ENCODE measurements at regions not wholly inside any gene's neighbourhood (a gene's known extent, or its start where the extent isn't known, plus 50 kb on each side); places are given as distances from the start of the nearest gene placed in this dataset.

GRCh38 chr2:223386984-223387383 is 215.2 kb downstream of the SCG2 start (continued):
- TF ChIP-seq, protein P1, sequence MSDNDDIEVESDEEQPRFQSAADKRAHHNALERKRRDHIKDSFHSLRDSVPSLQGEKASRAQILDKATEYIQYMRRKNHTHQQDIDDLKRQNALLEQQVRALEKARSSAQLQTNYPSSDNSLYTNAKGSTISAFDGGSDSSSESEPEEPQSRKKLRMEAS (IDR thresholded peaks at IDR 0.05; ENCODE audit: low read depth): no peak

- Histone ChIP-seq H3K4me2 (no peak overlapping the region), H3K9me2 (no peaks in the 10 kb centered on the region), H3K27ac (ENCODE audit: low read depth in 2 of 2, low read length in 1 of 2) (no peak overlapping the region), H3K79me2 (ENCODE audit: insufficient read depth) (no peaks in the 10 kb centered on the region), H3K36me3 (replicated peaks in 1 of 2; ENCODE audit: control insufficient read depth in 1 of 2, insufficient read depth in 2 of 2, low read length in 1 of 2) (peaks cover 0 to under 1% of the 10 kb centered on the region in 2 experiments), H4K20me1 (ENCODE audit: insufficient read depth) (no peaks in the 10 kb centered on the region), H3K4me1 (ENCODE audit: control insufficient read depth in 1 of 2, insufficient read depth in 2 of 2, low read depth in 1 of 2, low read length in 1 of 2) (no peaks in the 10 kb centered on the region), H3K9me3 (0 out of 2 replicates have a peak, but pooled peaks cover 1% of the 10 kb centered on the region), H3K4me3 (ENCODE audit: low read depth in 2 of 2, low read length in 1 of 2) (no peak overlapping the region), H3K27me3 (ENCODE audit: insufficient read depth) (no peaks in the 10 kb centered on the region), H2AFZ (ENCODE audit: low read depth) (no peak overlapping the region), H3K9ac (no peak overlapping the region), H3F3A (replicated peaks; ENCODE audit: insufficient read depth) (no peaks in the 10 kb centered on the region)
- no peak for TF ChIP-seq RCOR1 (IDR thresholded peaks at IDR 0.05; ENCODE audit: low read length)
- TF ChIP-seq FOSL2 (IDR thresholded peaks at IDR 0.05; ENCODE audit: borderline replicate concordance, low read depth): no peak
- TF ChIP-seq SMC3 (IDR thresholded peaks at IDR 0.05; ENCODE audit: low read depth, low read length): no peak
- TF ChIP-seq, protein P2, sequence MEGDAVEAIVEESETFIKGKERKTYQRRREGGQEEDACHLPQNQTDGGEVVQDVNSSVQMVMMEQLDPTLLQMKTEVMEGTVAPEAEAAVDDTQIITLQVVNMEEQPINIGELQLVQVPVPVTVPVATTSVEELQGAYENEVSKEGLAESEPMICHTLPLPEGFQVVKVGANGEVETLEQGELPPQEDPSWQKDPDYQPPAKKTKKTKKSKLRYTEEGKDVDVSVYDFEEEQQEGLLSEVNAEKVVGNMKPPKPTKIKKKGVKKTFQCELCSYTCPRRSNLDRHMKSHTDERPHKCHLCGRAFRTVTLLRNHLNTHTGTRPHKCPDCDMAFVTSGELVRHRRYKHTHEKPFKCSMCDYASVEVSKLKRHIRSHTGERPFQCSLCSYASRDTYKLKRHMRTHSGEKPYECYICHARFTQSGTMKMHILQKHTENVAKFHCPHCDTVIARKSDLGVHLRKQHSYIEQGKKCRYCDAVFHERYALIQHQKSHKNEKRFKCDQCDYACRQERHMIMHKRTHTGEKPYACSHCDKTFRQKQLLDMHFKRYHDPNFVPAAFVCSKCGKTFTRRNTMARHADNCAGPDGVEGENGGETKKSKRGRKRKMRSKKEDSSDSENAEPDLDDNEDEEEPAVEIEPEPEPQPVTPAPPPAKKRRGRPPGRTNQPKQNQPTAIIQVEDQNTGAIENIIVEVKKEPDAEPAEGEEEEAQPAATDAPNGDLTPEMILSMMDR (IDR thresholded peaks at IDR 0.05): no peak
- TF ChIP-seq USF1 (IDR thresholded peaks at IDR 0.05; ENCODE audit: borderline replicate concordance, low read depth): no peak
- TF ChIP-seq CHD2 (IDR thresholded peaks at IDR 0.05; ENCODE audit: low read length, partially characterized antibody): no peak
- TF ChIP-seq REST (IDR thresholded peaks at IDR 0.05; ENCODE audit: low read depth, low read length): no peak
- no peak for TF ChIP-seq JUND (IDR thresholded peaks at IDR 0.05)
- DNase-seq: no peak
- 88% methylated on average over 5 of the region's 5 CpGs for WGBS (ENCODE audit: low lambda C conversion rate)
- CTCF ChIA-PET: no interaction called here
- POLR2A ChIA-PET: no interaction called here
Measured at GRCh38 chr2:223389624-223390023, 212.5 kb downstream of the SCG2 start.

Measured in SK-N-SH (cell line).